ENCODE measurements at regions not wholly inside any gene's neighbourhood (a gene's known extent, or its start where the extent isn't known, plus 50 kb on each side); places are given as distances from the start of the nearest gene placed in this dataset.

GRCh38 chr1:38238294-38238693, 191.7 kb upstream of the POU3F1 start:
- TF ChIP-seq ZNF274 (IDR thresholded peaks at IDR 0.05; ENCODE audit: low read depth, low read length) (no peak), EGR1 (IDR thresholded peaks at IDR 0.05; ENCODE audit: low read depth) (no peak), EZH2phosphoT487 (IDR thresholded peaks at IDR 0.05; ENCODE audit: borderline replicate concordance) (no peak), ATF3 (IDR thresholded peaks at IDR 0.05) (no peak), MAX (IDR thresholded peaks at IDR 0.05) (no peak)
